Choroid plexus epithelial cell (primary cell): ENCODE measurements at regions not wholly inside any gene's neighbourhood (a gene's known extent, or its start where the extent isn't known, plus 50 kb on each side); places are given as distances from the start of the nearest gene placed in this dataset.

Experiments used
- DNase-seq: peaks from one replicate; pipeline ENCODE4 v3.0.0-alpha.2; 2010; ENCODE audit warnings: low read depth
- H3K4me3 ChIP-seq: 2 replicates; pipeline ENCODE4 v1.5.1; 2011; ENCODE audit warnings: low read depth, mild to moderate bottlenecking, control low read depth, low read length, moderate library complexity
- CTCF ChIP-seq: conservative IDR thresholded peaks from 2 replicates; pipeline ENCODE4 v1.5.1; 2011; ENCODE audit warnings: low read depth, mild to moderate bottlenecking, control low read depth, inconsistent platforms, low read length, moderate library complexity

- DNase-seq = no peak
- H3K4me3 ChIP-seq = no peak overlapping the region
- no peak for TF ChIP-seq CTCF
These were observed 341.8 kb downstream of the PLPP3 start for GRCh38 chr1:56237491-56238064.

- H3K4me3 ChIP-seq = no peak overlapping the region
- no peak for TF ChIP-seq CTCF
- DNase-seq = no peak
These were observed 342.7 kb downstream of the PLPP3 start for GRCh38 chr1:56236688-56237087.

GRCh38 chr1:56235909-56236510 is 343.4 kb downstream of the PLPP3 start:
- DNase-seq = no peak
- TF ChIP-seq CTCF = no peak
- no peak overlapping the region for H3K4me3 ChIP-seq

GRCh38 chr1:56229186-56229585 is 350.2 kb downstream of the PLPP3 start:
- H3K4me3 ChIP-seq = no peak overlapping the region
- no peak for DNase-seq
- TF ChIP-seq CTCF = no peak

- DNase-seq = no peak
- H3K4me3 ChIP-seq = no peak overlapping the region
- no peak for TF ChIP-seq CTCF
These were observed 351.5 kb downstream of the PLPP3 start for GRCh38 chr1:56227886-56228285.

GRCh38 chr1:56227401-56227800 is 352.0 kb downstream of the PLPP3 start:
- TF ChIP-seq CTCF = no peak
- no peak for DNase-seq
- no peak overlapping the region for H3K4me3 ChIP-seq
